ENCODE measurements at regions not wholly inside any gene's neighbourhood (a gene's known extent, or its start where the extent isn't known, plus 50 kb on each side); places are given as distances from the start of the nearest gene placed in this dataset.

- TF ChIP-seq POLR2AphosphoS5 (IDR thresholded peaks at IDR 0.05) (no peak), EP300 (IDR thresholded peaks at IDR 0.05) (no peak), CTCF (IDR thresholded peaks at IDR 0.05) (no peak), POLR2A (IDR thresholded peaks at IDR 0.05) (no peak)
- Histone ChIP-seq H3K27ac (no peak overlapping the region), H3K27me3 (no peaks in the 10 kb centered on the region), H3K4me3 (no peak overlapping the region), H3K4me1 (no peaks in the 10 kb centered on the region), H3K9me3 (no peaks in the 10 kb centered on the region), H3K36me3 (no peaks in the 10 kb centered on the region)
- ATAC-seq = no peak
- 72 to 91% methylated on average over 3 of the region's 3 CpGs for WGBS, 2 donors (ENCODE audit: low coverage in 1 of 2)
These were observed 458.3 kb upstream of the ACTBL2 start for GRCh38 chr5:57940879-57941278.

- Histone ChIP-seq H3K4me3 (no peak overlapping the region), H3K4me1 (no peaks in the 10 kb centered on the region), H3K27me3 (no peaks in the 10 kb centered on the region), H3K36me3 (no peaks in the 10 kb centered on the region), H3K27ac (no peak overlapping the region), H3K9me3 (no peaks in the 10 kb centered on the region)
- ATAC-seq = no peak
- TF ChIP-seq EP300 (IDR thresholded peaks at IDR 0.05) (no peak), POLR2AphosphoS5 (IDR thresholded peaks at IDR 0.05) (no peak), POLR2A (IDR thresholded peaks at IDR 0.05) (no peak), CTCF (IDR thresholded peaks at IDR 0.05) (no peak)
- 87 to 100% methylated on average over 2 to 3 of the region's 3 CpGs for WGBS, 2 donors (ENCODE audit: low coverage in 1 of 2)
These were observed 457.6 kb upstream of the ACTBL2 start for GRCh38 chr5:57940236-57940635.

DNA sequence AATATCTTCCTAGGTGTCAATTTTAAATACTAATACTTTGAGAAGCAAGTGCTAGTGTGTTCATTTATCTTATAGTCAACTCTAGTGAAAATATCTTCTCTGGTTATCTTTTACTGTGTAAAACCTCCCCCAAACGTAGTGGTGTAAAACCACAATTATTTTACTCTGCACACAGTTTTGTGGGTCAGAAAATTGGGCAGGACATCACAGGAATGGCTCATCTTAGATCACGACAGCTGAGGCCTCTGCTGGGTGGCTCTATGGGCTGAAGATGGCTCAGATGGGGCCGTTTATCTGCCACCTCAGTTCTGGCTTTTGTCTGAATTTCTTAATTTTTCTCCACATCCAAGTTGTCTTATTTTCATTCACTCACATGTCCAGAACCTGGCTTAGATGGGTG lies 457.2 kb upstream of the ACTBL2 start:
- no peaks in the 10 kb centered on the region for H3K27me3 ChIP-seq
- H3K36me3 ChIP-seq = no peaks in the 10 kb centered on the region
- no peak overlapping the region for H3K4me3 ChIP-seq
- no peaks in the 10 kb centered on the region for H3K4me1 ChIP-seq
- H3K9me3 ChIP-seq = no peaks in the 10 kb centered on the region
- no peak for ATAC-seq
- H3K27ac ChIP-seq = no peak overlapping the region
- 48 to 50% methylated on average over 1 to 3 of the region's 3 CpGs for WGBS, 2 donors (ENCODE audit: low coverage in 1 of 2)
- TF ChIP-seq POLR2AphosphoS5 (IDR thresholded peaks at IDR 0.05) (no peak), CTCF (IDR thresholded peaks at IDR 0.05) (no peak), POLR2A (IDR thresholded peaks at IDR 0.05) (no peak), EP300 (IDR thresholded peaks at IDR 0.05) (no peak)

DNA sequence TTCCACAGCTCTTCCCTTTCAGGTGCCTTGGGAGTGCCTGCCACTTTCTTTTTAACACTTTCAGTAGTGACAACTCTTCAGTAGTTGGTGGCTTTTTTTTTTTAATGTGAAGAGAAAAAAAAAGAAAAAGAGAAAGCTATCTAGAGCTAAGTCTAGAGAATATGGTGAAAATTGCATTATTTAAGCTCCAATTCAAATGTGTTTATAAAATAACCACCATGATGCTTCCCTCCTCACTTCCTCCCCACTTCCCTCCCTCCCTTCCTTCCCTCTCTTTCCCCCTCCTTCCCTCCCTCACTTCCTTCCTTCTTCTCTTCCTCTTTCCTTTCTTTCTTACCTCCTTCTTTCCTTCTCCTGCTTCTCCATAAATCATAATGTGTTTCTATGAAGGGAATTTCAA lies 456.7 kb upstream of the ACTBL2 start:
- no peak for TF ChIP-seq CTCF (IDR thresholded peaks at IDR 0.05)
- no peak for TF ChIP-seq POLR2AphosphoS5 (IDR thresholded peaks at IDR 0.05)
- no peak for TF ChIP-seq EP300 (IDR thresholded peaks at IDR 0.05)
- no peak for TF ChIP-seq POLR2A (IDR thresholded peaks at IDR 0.05)
- ATAC-seq = no peak
- no peaks in the 10 kb centered on the region for H3K27me3 ChIP-seq
- no peaks in the 10 kb centered on the region for H3K36me3 ChIP-seq
- no peak overlapping the region for H3K4me3 ChIP-seq
- no peak overlapping the region for H3K27ac ChIP-seq
- H3K9me3 ChIP-seq = no peaks in the 10 kb centered on the region
- no peaks in the 10 kb centered on the region for H3K4me1 ChIP-seq

DNA sequence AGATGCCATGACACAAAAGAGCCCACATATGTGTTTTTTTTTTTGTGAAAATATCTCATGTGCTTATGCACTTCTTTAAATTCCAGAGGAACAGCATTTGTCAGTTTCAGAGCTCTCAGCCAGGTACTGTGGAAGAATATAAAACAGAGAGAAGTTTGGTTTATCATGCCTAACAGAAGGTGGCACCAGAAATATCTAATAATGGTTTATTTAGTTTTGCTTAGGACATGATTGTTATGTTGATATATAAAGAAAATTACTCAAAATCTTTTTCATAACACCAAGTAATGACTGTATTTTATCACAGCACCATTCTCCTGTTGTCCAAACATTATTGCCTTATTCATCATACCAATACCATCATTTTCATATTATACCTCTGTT lies 455.6 kb upstream of the ACTBL2 start:
- Histone ChIP-seq H3K36me3 (no peaks in the 10 kb centered on the region), H3K27ac (no peak overlapping the region), H3K4me3 (no peak overlapping the region), H3K9me3 (no peaks in the 10 kb centered on the region), H3K4me1 (no peaks in the 10 kb centered on the region), H3K27me3 (no peaks in the 10 kb centered on the region)
- ATAC-seq = no peak
- TF ChIP-seq EP300 (IDR thresholded peaks at IDR 0.05) (no peak), POLR2A (IDR thresholded peaks at IDR 0.05) (no peak), POLR2AphosphoS5 (IDR thresholded peaks at IDR 0.05) (no peak), CTCF (IDR thresholded peaks at IDR 0.05) (no peak)
